Left renal cortex interstitium (tissue), 4 donors: ENCODE measurements at regions not wholly inside any gene's neighbourhood (a gene's known extent, or its start where the extent isn't known, plus 50 kb on each side); places are given as distances from the start of the nearest gene placed in this dataset.
"Not testable (repeated sequence)": the region's sequence is repeated elsewhere in the genome, so short reads cannot be mapped to it uniquely, and the experiment has no call there.

Experiments
- DNase-seq, 4 donors: peaks; one replicate each; pipeline ENCODE4 v3.0.0-alpha.2; 2013; ENCODE audit warnings: low read depth in 4 of 4, low spot score in 2 of 4, missing footprints in 1 of 4

GRCh38 chrX:1847000-1847399 lies 232.1 kb downstream of the ASMT start:
- not testable (repeated sequence) for DNase-seq

GRCh38 chrX:1847790-1848189 lies 232.9 kb downstream of the ASMT start:
- DNase-seq, result not testable (repeated sequence)

- no peak for DNase-seq
Measured at GRCh38 chrX:1851527-1851926, 236.7 kb downstream of the ASMT start.

GRCh38 chrX:1852082-1852481 lies 237.2 kb downstream of the ASMT start:
- no peak for DNase-seq

- no peak for DNase-seq
Measured at GRCh38 chrX:1853447-1853846, 238.6 kb downstream of the ASMT start.

GRCh38 chrX:1853916-1854315 lies 239.1 kb downstream of the ASMT start:
- no peak for DNase-seq

GRCh38 chrX:1854861-1855260 lies 240.0 kb downstream of the ASMT start:
- not testable (repeated sequence) for DNase-seq

GRCh38 chrX:1859266-1859665 lies 244.4 kb downstream of the ASMT start:
- not testable (repeated sequence) for DNase-seq

- DNase-seq, result no peak
Measured at GRCh38 chrX:1860936-1861594, 246.2 kb downstream of the ASMT start.

GRCh38 chrX:1863995-1864394 lies 249.1 kb downstream of the ASMT start:
- DNase-seq, result not testable (repeated sequence)

GRCh38 chrX:1870421-1870820 lies 255.6 kb downstream of the ASMT start:
- DNase-seq, result no peak

- no peak for DNase-seq
Measured at GRCh38 chrX:1871887-1872286, 257.0 kb downstream of the ASMT start.

GRCh38 chrX:1873671-1874070 lies 258.8 kb downstream of the ASMT start:
- DNase-seq, result no peak

GRCh38 chrX:1874416-1874815 lies 259.6 kb downstream of the ASMT start:
- no peak for DNase-seq

GRCh38 chrX:1874899-1875298 lies 260.0 kb downstream of the ASMT start:
- no peak for DNase-seq

- no peak for DNase-seq
Measured at GRCh38 chrX:1876041-1876440, 261.2 kb downstream of the ASMT start.

- no peak for DNase-seq
Measured at GRCh38 chrX:1877780-1878179, 262.9 kb downstream of the ASMT start.

GRCh38 chrX:1880884-1881817 lies 266.3 kb downstream of the ASMT start:
- DNase-seq, result not testable (repeated sequence)

GRCh38 chrX:1883772-1884171 lies 268.9 kb downstream of the ASMT start:
- no peak for DNase-seq

- DNase-seq, result no peak
Measured at GRCh38 chrX:1884446-1884845, 269.6 kb downstream of the ASMT start.

- no peak for DNase-seq
Measured at GRCh38 chrX:1885116-1885515, 270.3 kb downstream of the ASMT start.

GRCh38 chrX:1888305-1888704 lies 273.4 kb downstream of the ASMT start:
- DNase-seq, result not testable (repeated sequence)
